ENCODE measurements at regions not wholly inside any gene's neighbourhood (a gene's known extent, or its start where the extent isn't known, plus 50 kb on each side); places are given as distances from the start of the nearest gene placed in this dataset.

- Histone ChIP-seq H3K27ac (no peak overlapping the region), H3K27me3 (no peaks in the 10 kb centered on the region), H3K36me3 (no peaks in the 10 kb centered on the region), H3K4me1 (no peaks in the 10 kb centered on the region), H3K4me3 (replicated peaks in 1 of 3) (no peak overlapping the region), H3K9me3 (no peaks in the 10 kb centered on the region)
- intact Hi-C loops (cut with DNase I): no loop called here
- no peak for DNase-seq
- TF ChIP-seq CTCF (IDR thresholded peaks at IDR 0.05): no peak
- TF ChIP-seq POLR2A (IDR thresholded peaks at IDR 0.05): no peak
These were observed 1297.3 kb downstream of the C4orf33 start for GRCh38 chr4:130393231-130393630.

GRCh38 chr4:130393642-130394041 is 1297.7 kb downstream of the C4orf33 start:
- no peaks in the 10 kb centered on the region for H3K27me3 ChIP-seq
- no peaks in the 10 kb centered on the region for H3K36me3 ChIP-seq
- H3K27ac ChIP-seq: no peak overlapping the region
- TF ChIP-seq CTCF (IDR thresholded peaks at IDR 0.05) (no peak), POLR2A (IDR thresholded peaks at IDR 0.05) (no peak)
- intact Hi-C loops (cut with DNase I): no loop called here
- no peaks in the 10 kb centered on the region for H3K4me1 ChIP-seq
- no peaks in the 10 kb centered on the region for H3K9me3 ChIP-seq
- no peak overlapping the region for H3K4me3 ChIP-seq (replicated peaks in 1 of 3)
- 39 to 71% methylated on average over 3 of the region's 3 CpGs for WGBS, 2 donors
- DNase-seq: no peak

GRCh38 chr4:130395871-130396270 is 1299.9 kb downstream of the C4orf33 start:
- Histone ChIP-seq H3K4me1 (no peaks in the 10 kb centered on the region), H3K4me3 (replicated peaks in 1 of 3) (no peak overlapping the region), H3K27ac (no peak overlapping the region), H3K27me3 (no peaks in the 10 kb centered on the region), H3K9me3 (no peaks in the 10 kb centered on the region), H3K36me3 (no peaks in the 10 kb centered on the region)
- no peak for DNase-seq
- intact Hi-C loops (cut with DNase I): no loop called here
- 58 to 65% methylated on average over 2 of the region's 2 CpGs for WGBS, 2 donors
- TF ChIP-seq POLR2A (IDR thresholded peaks at IDR 0.05) (no peak), CTCF (IDR thresholded peaks at IDR 0.05) (no peak)

- intact Hi-C loops (cut with DNase I): no loop called here
- WGBS, 2 donors: 61 to 81% methylated on average over 3 of the region's 3 CpGs
- Histone ChIP-seq H3K4me1 (no peaks in the 10 kb centered on the region), H3K27ac (no peak overlapping the region), H3K9me3 (no peaks in the 10 kb centered on the region), H3K4me3 (replicated peaks in 1 of 3) (no peak overlapping the region), H3K36me3 (no peaks in the 10 kb centered on the region), H3K27me3 (no peaks in the 10 kb centered on the region)
- TF ChIP-seq POLR2A (IDR thresholded peaks at IDR 0.05): no peak
- TF ChIP-seq CTCF (IDR thresholded peaks at IDR 0.05): no peak
- DNase-seq: no peak
These were observed 1307.3 kb downstream of the C4orf33 start for GRCh38 chr4:130403221-130403620.

GRCh38 chr4:130416228-130416627 is 1320.3 kb downstream of the C4orf33 start:
- TF ChIP-seq CTCF (IDR thresholded peaks at IDR 0.05): no peak
- TF ChIP-seq POLR2A (IDR thresholded peaks at IDR 0.05): no peak

More at GRCh38 chr4:130416228-130416627, 1320.3 kb downstream of the C4orf33 start:
- no peak overlapping the region for H3K4me3 ChIP-seq (replicated peaks in 1 of 3)
- H3K27ac ChIP-seq: no peak overlapping the region
- H3K4me1 ChIP-seq: no peaks in the 10 kb centered on the region
- DNase-seq: no peak
- 94% methylated on average over 1 of the region's 1 CpG for WGBS, 2 donors
- intact Hi-C loops (cut with DNase I): no loop called here
- no peaks in the 10 kb centered on the region for H3K27me3 ChIP-seq
- no peaks in the 10 kb centered on the region for H3K9me3 ChIP-seq
- H3K36me3 ChIP-seq: no peaks in the 10 kb centered on the region
